DOHH2 (cell line): ENCODE measurements at regions not wholly inside any gene's neighbourhood (a gene's known extent, or its start where the extent isn't known, plus 50 kb on each side); places are given as distances from the start of the nearest gene placed in this dataset.

ENCODE experiments used
- H3F3A ChIP-seq: fragments of 200-600 bp; sonication (generic), shearing (Covaris generic); 2 replicates; pipeline ENCODE4 v1.6.0; 2016; ENCODE audit warnings: antibody characterized with exemption, mild to moderate bottlenecking; ENCODE audit not compliant: control insufficient read depth, insufficient read depth
- H3K27ac ChIP-seq: fragments of 200-600 bp; sonication (generic); 2 replicates; pipeline ENCODE4 v1.5.1; 2014; ENCODE audit warnings: low read depth, mild to moderate bottlenecking, low read length, moderate library complexity
- H3K27me3 ChIP-seq: fragments of 200-600 bp; sonication (generic); 2 replicates; pipeline ENCODE4 v1.6.1; 2014; ENCODE audit warnings: mild to moderate bottlenecking, low read length, mixed read lengths; ENCODE audit not compliant: control insufficient read depth
- H3K36me3 ChIP-seq: fragments of 200-600 bp; sonication (generic); 2 replicates; pipeline ENCODE4 v1.6.1; 2014; ENCODE audit warnings: mild to moderate bottlenecking, low read length, moderate library complexity, mixed read lengths; ENCODE audit not compliant: control insufficient read depth
- H3K4me1 ChIP-seq: fragments of 200-600 bp; sonication (generic); 2 replicates; pipeline ENCODE4 v1.6.1; 2014; ENCODE audit warnings: mild to moderate bottlenecking, low read length, mixed read lengths; ENCODE audit not compliant: control insufficient read depth
- H3K4me2 ChIP-seq: fragments of 200-600 bp; sonication (generic); 2 replicates; pipeline ENCODE4 v1.6.0; 2014; ENCODE audit warnings: mild to moderate bottlenecking, low read length, moderate library complexity
- H3K4me3 ChIP-seq: fragments of 200-600 bp; sonication (generic); 2 replicates; pipeline ENCODE4 v1.5.1; 2014; ENCODE audit warnings: mild to moderate bottlenecking, low read length, mixed read lengths
- H3K79me2 ChIP-seq: fragments of 200-600 bp; sonication (generic); 2 replicates; pipeline ENCODE4 v1.6.1; 2014; ENCODE audit warnings: mild to moderate bottlenecking, low read length, mixed read lengths; ENCODE audit not compliant: control insufficient read depth
- H3K9me2 ChIP-seq: fragments of 200-600 bp; sonication (generic); replicated peaks from 2 replicates; pipeline ENCODE4 v1.6.1; 2014; ENCODE audit warnings: mild to moderate bottlenecking, low read length, mixed read lengths; ENCODE audit not compliant: control insufficient read depth
- H3K9me3 ChIP-seq: fragments of 200-600 bp; sonication (generic); 2 replicates; pipeline ENCODE4 v1.6.1; 2014; ENCODE audit warnings: antibody characterized with exemption, low read length, mixed read lengths; ENCODE audit not compliant: control insufficient read depth, insufficient read depth
- H4K20me1 ChIP-seq: fragments of 200-600 bp; sonication (generic); 2 replicates; pipeline ENCODE4 v1.6.0; 2014; ENCODE audit warnings: low read depth, mild to moderate bottlenecking, antibody characterized with exemption, low read length, moderate library complexity; ENCODE audit not compliant: control insufficient read depth, insufficient read depth
- EZH2phosphoT487 ChIP-seq: fragments of 200-600 bp; sonication (generic); IDR thresholded peaks from 2 replicates; pipeline ENCODE4 v1.6.1; 2017; ENCODE audit warnings: borderline replicate concordance, mild to moderate bottlenecking, antibody characterized with exemption, low read length, moderate library complexity, mixed read lengths
- TF ChIP-seq, protein P1 (sequence below): fragments of 200-600 bp; sonication (generic); IDR thresholded peaks from one replicate; pipeline ENCODE4 v1.5.1; 2014; ENCODE audit warnings: antibody characterized with exemption, mild to moderate bottlenecking, low read depth, low read length; ENCODE audit not compliant: poor library complexity, severe bottlenecking

DNA sequence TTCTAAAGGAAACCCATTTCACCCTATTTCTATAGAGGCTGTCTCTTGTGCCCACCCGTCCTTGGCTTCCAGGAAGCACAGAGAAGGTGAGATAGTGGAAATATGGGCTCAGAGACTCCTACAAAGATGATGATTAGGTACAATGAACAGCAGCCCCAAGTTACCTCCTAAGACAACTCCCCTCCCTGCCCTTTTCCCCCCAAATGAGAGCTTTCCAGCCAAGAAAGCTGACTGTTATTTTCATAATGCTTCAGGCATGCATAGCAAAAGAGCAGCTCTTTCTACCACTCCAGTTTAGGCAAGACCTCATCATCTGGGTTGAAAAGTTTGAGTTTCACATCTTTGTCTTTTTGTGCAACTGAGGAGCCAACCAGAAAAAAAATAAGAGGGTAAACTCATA, 248.8 kb upstream of the ADAMTS9 start:
- Histone ChIP-seq H3K27me3 (no peaks in the 10 kb centered on the region), H3K4me3 (no peak overlapping the region), H3K79me2 (no peaks in the 10 kb centered on the region), H4K20me1 (no peaks in the 10 kb centered on the region), H3K4me1 (no peaks in the 10 kb centered on the region), H3K9me3 (peaks cover 4% of the 10 kb centered on the region), H3K36me3 (no peaks in the 10 kb centered on the region), H3K9me2 (no peaks in the 10 kb centered on the region), H3F3A (no peaks in the 10 kb centered on the region), H3K4me2 (no peak overlapping the region), H3K27ac (no peak overlapping the region)
- TF ChIP-seq, protein P1, sequence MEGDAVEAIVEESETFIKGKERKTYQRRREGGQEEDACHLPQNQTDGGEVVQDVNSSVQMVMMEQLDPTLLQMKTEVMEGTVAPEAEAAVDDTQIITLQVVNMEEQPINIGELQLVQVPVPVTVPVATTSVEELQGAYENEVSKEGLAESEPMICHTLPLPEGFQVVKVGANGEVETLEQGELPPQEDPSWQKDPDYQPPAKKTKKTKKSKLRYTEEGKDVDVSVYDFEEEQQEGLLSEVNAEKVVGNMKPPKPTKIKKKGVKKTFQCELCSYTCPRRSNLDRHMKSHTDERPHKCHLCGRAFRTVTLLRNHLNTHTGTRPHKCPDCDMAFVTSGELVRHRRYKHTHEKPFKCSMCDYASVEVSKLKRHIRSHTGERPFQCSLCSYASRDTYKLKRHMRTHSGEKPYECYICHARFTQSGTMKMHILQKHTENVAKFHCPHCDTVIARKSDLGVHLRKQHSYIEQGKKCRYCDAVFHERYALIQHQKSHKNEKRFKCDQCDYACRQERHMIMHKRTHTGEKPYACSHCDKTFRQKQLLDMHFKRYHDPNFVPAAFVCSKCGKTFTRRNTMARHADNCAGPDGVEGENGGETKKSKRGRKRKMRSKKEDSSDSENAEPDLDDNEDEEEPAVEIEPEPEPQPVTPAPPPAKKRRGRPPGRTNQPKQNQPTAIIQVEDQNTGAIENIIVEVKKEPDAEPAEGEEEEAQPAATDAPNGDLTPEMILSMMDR = no peak
- no peak for TF ChIP-seq EZH2phosphoT487

DNA sequence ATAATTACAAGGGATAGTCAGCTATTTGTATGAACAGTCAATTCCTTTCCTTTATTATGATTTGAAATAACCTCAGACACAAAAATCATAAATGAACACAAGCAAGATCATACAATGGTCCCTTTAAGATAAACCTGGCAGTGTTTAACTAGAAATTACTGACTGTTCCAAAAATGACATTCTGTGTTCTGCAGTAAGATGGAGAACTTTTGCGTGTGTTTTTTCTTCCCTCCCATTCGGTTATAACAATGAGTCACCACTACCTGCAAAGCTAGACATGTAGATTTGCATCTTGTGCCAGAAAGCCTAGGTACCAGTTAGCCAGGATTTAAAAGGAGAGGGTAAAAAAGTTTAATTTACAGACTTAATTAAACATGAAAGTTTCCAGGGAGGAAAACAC, 248.2 kb upstream of the ADAMTS9 start:
- Histone ChIP-seq H3F3A (no peaks in the 10 kb centered on the region), H3K9me3 (peaks cover under 1% of the 10 kb centered on the region), H3K4me3 (no peak overlapping the region), H3K4me1 (no peaks in the 10 kb centered on the region), H3K9me2 (no peaks in the 10 kb centered on the region), H3K4me2 (no peak overlapping the region), H3K36me3 (no peaks in the 10 kb centered on the region), H3K27me3 (no peaks in the 10 kb centered on the region), H3K79me2 (no peaks in the 10 kb centered on the region), H4K20me1 (no peaks in the 10 kb centered on the region), H3K27ac (no peak overlapping the region)
- TF ChIP-seq EZH2phosphoT487 = no peak
- TF ChIP-seq, protein P1 = no peak

DNA sequence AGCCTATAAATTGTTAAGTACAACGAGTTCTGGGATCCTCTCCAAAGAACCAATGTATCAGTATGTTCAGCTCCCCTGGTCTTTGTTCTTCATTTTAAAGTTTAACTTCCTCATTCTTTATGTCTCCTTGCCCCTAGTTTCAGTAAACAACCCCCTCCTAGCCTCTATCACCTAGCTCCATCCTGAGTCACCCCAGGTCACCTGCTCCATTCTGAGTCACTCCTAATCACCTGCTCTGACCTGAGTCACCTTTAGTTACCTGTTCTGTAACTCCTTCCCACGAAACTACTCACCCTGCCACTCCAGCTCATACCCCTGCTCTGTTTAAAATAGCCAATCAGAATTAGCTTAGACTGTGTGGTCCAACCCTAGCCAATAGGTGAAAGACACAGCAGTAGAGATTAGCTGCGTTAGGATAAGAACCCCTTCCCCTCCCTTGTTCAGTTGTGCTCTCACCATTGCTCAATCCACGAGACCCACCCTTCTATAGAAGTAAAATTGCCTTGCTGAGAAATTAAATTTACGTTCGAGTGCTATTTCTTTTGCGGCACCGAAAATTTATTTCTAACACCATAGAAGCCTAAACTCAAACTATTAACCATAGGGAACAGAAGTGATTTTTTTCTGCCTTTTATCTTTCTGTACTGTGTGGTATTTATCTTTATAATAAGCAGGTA, 245.0 kb upstream of the ADAMTS9 start:
- Histone ChIP-seq H3K4me3 (no peak overlapping the region), H3K27ac (no peak overlapping the region), H3K4me2 (no peak overlapping the region), H3K36me3 (no peaks in the 10 kb centered on the region), H3K4me1 (no peaks in the 10 kb centered on the region), H3K9me3 (no peaks in the 10 kb centered on the region; the same call in 1 of the 2 replicates), H3F3A (no peaks in the 10 kb centered on the region), H3K27me3 (no peaks in the 10 kb centered on the region), H3K79me2 (no peaks in the 10 kb centered on the region), H3K9me2 (no peaks in the 10 kb centered on the region), H4K20me1 (no peaks in the 10 kb centered on the region)
- TF ChIP-seq, protein P1 = no peak
- no peak for TF ChIP-seq EZH2phosphoT487
